Body of pancreas (tissue), 4 donors: ENCODE measurements at regions not wholly inside any gene's neighbourhood (a gene's known extent, or its start where the extent isn't known, plus 50 kb on each side); places are given as distances from the start of the nearest gene placed in this dataset.

Experiments
- ATAC-seq: fragments of 150-250 bp; one replicate; pipeline ENCODE4 v1.9.1; 2016
- DNase-seq, 4 donors: peaks; one replicate each; pipeline ENCODE4 v3.0.0-alpha.2; 2019
- H3K27ac ChIP-seq, 4 donors: fragments of 200-600 bp; sonication (generic); 1 replicate in 3 of 4; 2 replicates in 1 of 4; pipeline versions ENCODE4 v1.5.1 to v1.6.1; 2016 to 2019; ENCODE audit warnings: mild to moderate bottlenecking in 1 of 4, mixed read lengths in 1 of 4, moderate library complexity in 1 of 4
- H3K27me3 ChIP-seq, 2 donors: fragments of 200-600 bp; sonication (generic); one replicate each; pipeline ENCODE4 v1.6.0; 2016; ENCODE audit warnings: mild to moderate bottlenecking in 1 of 2
- H3K36me3 ChIP-seq, 2 donors: fragments of 200-600 bp; sonication (generic); replicated peaks in 1 of 2; 2 replicates each; pipeline ENCODE4 v1.5.1; 2016; ENCODE audit warnings: low read depth in 2 of 2; ENCODE audit not compliant: insufficient read depth in 1 of 2
- H3K4me1 ChIP-seq: fragments of 200-600 bp; sonication (generic); one replicate; pipeline ENCODE4 v1.6.0; 2016
- H3K4me3 ChIP-seq, 2 donors: fragments of 200-600 bp; sonication (generic); 1 replicate in 1 of 2; 2 replicates in 1 of 2; pipeline ENCODE4 v1.5.1; 2016 to 2019
- H3K9me3 ChIP-seq, 3 donors: fragments of 200-600 bp; sonication (generic); 1 replicate in 2 of 3; 2 replicates in 1 of 3; pipeline ENCODE4 v1.5.1; 2016
- CTCF ChIP-seq, 7 experiments: fragments of 450-650 bp in 4 of 7; fragments of 200-600 bp in 3 of 7; sonication (generic) in 3 of 7; IDR thresholded peaks; one replicate each; pipeline ENCODE4 v1.5.1; 2016 to 2019; ENCODE audit warnings: antibody characterized with exemption in 7 of 7
- POLR2A ChIP-seq, 3 donors: fragments of 450-650 bp; IDR thresholded peaks; one replicate each; pipeline ENCODE4 v1.6.1; 2016; ENCODE audit warnings: antibody characterized with exemption in 3 of 3, mild to moderate bottlenecking in 2 of 3
- WGBS, 2 donors: methylation state at CpG; one replicate each; pipeline ENCODE4 v1.1.5; 2017; 5-methylcytosine and 5-hydroxymethylcytosine counted together
- intact Hi-C: fragments of 100-400 bp; cut with DNase I; formaldehyde crosslinking; loops from one replicate; pipeline ENCODE4 v1.15.1; 2023

GRCh38 chr2:49342156-49342555 lies 187.8 kb upstream of the FSHR start:
- Histone ChIP-seq H3K27ac (no peak overlapping the region), H3K36me3 (no peaks in the 10 kb centered on the region), H3K4me1 (no peaks in the 10 kb centered on the region), H3K4me3 (no peak overlapping the region), H3K9me3 (no peaks in the 10 kb centered on the region), H3K27me3 (no peaks in the 10 kb centered on the region)
- ATAC-seq, result no peak
- no peak for DNase-seq
- intact Hi-C loops, result no loop called here
- TF ChIP-seq POLR2A (IDR thresholded peaks at IDR 0.05) (no peak), CTCF (IDR thresholded peaks at IDR 0.05) (no peak)
- WGBS, 2 donors, result 75 to 79% methylated on average over 1 of the region's 1 CpG

GRCh38 chr2:49335546-49335945 lies 181.2 kb upstream of the FSHR start:
- Histone ChIP-seq H3K4me3 (no peak overlapping the region), H3K27ac (no peak overlapping the region), H3K36me3 (no peaks in the 10 kb centered on the region), H3K9me3 (no peaks in the 10 kb centered on the region), H3K4me1 (no peaks in the 10 kb centered on the region), H3K27me3 (no peaks in the 10 kb centered on the region)
- intact Hi-C loops, result no loop called here
- WGBS, 2 donors, result 17 to 23% methylated on average over 5 of the region's 5 CpGs
- no peak for ATAC-seq
- TF ChIP-seq CTCF (IDR thresholded peaks at IDR 0.05) (no peak), POLR2A (IDR thresholded peaks at IDR 0.05) (no peak)
- peak in 1 of 4 donors; percentile 6 for DNase-seq

GRCh38 chr2:49332415-49332814 lies 178.1 kb upstream of the FSHR start:
- intact Hi-C loops, result no loop called here
- Histone ChIP-seq H3K27ac (no peak overlapping the region), H3K4me3 (no peak overlapping the region), H3K36me3 (no peaks in the 10 kb centered on the region), H3K27me3 (no peaks in the 10 kb centered on the region), H3K4me1 (no peaks in the 10 kb centered on the region), H3K9me3 (no peaks in the 10 kb centered on the region)
- TF ChIP-seq POLR2A (IDR thresholded peaks at IDR 0.05) (no peak), CTCF (IDR thresholded peaks at IDR 0.05) (no peak)
- 59 to 69% methylated on average over 1 of the region's 1 CpG for WGBS, 2 donors
- ATAC-seq (no peak), DNase-seq (no peak)

GRCh38 chr2:49318531-49318930 lies 164.2 kb upstream of the FSHR start:
- 32 to 46% methylated on average over 1 of the region's 1 CpG for WGBS, 2 donors
- DNase-seq (no peak), ATAC-seq (no peak)
- Histone ChIP-seq H3K36me3 (no peaks in the 10 kb centered on the region), H3K9me3 (no peaks in the 10 kb centered on the region), H3K27me3 (no peaks in the 10 kb centered on the region), H3K4me1 (no peaks in the 10 kb centered on the region), H3K27ac (no peak overlapping the region), H3K4me3 (no peak overlapping the region)
- intact Hi-C loops, result no loop called here
- no peak for TF ChIP-seq CTCF (IDR thresholded peaks at IDR 0.05)
- TF ChIP-seq POLR2A (IDR thresholded peaks at IDR 0.05), result no peak

GRCh38 chr2:49309461-49309860 lies 155.1 kb upstream of the FSHR start:
- DNase-seq (no peak), ATAC-seq (no peak)
- H3K27me3 ChIP-seq, result no peaks in the 10 kb centered on the region
- intact Hi-C loops, result no loop called here
- WGBS, 2 donors, result 52 to 62% methylated on average over 3 of the region's 3 CpGs
- H3K27ac ChIP-seq, result no peak overlapping the region
- no peaks in the 10 kb centered on the region for H3K4me1 ChIP-seq
- no peak for TF ChIP-seq CTCF (IDR thresholded peaks at IDR 0.05)
- TF ChIP-seq POLR2A (IDR thresholded peaks at IDR 0.05), result no peak
- H3K4me3 ChIP-seq, result no peak overlapping the region
- H3K36me3 ChIP-seq, result no peaks in the 10 kb centered on the region
- H3K9me3 ChIP-seq, result no peaks in the 10 kb centered on the region
